Activated CD4-positive, alpha-beta T cell treated with anti-CD3 and anti-CD28 coated beads for 36 hours (primary cell): ENCODE measurements at regions not wholly inside any gene's neighbourhood (a gene's known extent, or its start where the extent isn't known, plus 50 kb on each side); places are given as distances from the start of the nearest gene placed in this dataset.

ENCODE experiments used
- ATAC-seq: fragments of 200-7000 bp; cut with Tn5 transposase; one replicate; pipeline ENCODE4 v1.10.0; 2021; ENCODE audit warnings: mild to moderate bottlenecking, moderate library complexity
- CTCF ChIA-PET: fragments of 350-600 bp; sonication (Branson Sonifier 250); formaldehyde crosslinking; loops from one replicate; lab custom pipeline; 2021; ENCODE audit warnings: antibody characterized with exemption; lab: Charles Lee
- POLR2A ChIA-PET: fragments of 350-600 bp; sonication (Branson Sonifier 250); formaldehyde crosslinking; loops from one replicate; lab custom pipeline; 2021; ENCODE audit warnings: antibody characterized with exemption, inconsistent platforms; lab: Charles Lee
- DNase-seq: peaks from one replicate; pipeline ENCODE4 v3.0.0-alpha.2; 2020
- H3K27ac Mint-ChIP-seq: one replicate; pipeline ENCODE4 v1.8.0; 2021; ENCODE audit warnings: mixed read lengths
- H3K27me3 Mint-ChIP-seq: one replicate; pipeline ENCODE4 v1.8.0; 2021; ENCODE audit warnings: mixed read lengths
- H3K36me3 Mint-ChIP-seq: one replicate; pipeline ENCODE4 v1.8.0; 2021; ENCODE audit warnings: low read depth, mixed read lengths
- H3K4me1 Mint-ChIP-seq: one replicate; pipeline ENCODE4 v1.8.0; 2021; ENCODE audit warnings: mixed read lengths
- H3K4me3 Mint-ChIP-seq: one replicate; pipeline ENCODE4 v1.8.0; 2021; ENCODE audit warnings: mild to moderate bottlenecking, moderate library complexity, mixed read lengths
- H3K9me3 Mint-ChIP-seq: one replicate; pipeline ENCODE4 v1.8.0; 2021; ENCODE audit warnings: low read depth, mixed read lengths
- intact Hi-C, 2 experiments: fragments of 100-400 bp; cut with DNase I in 1 of 2; cut with micrococcal nuclease in 1 of 2; formaldehyde crosslinking; loops; one replicate each; pipeline versions ENCODE4 v1.14.2 to v1.15.1; 2022 to 2024; cut with DNase I, micrococcal nuclease

DNA sequence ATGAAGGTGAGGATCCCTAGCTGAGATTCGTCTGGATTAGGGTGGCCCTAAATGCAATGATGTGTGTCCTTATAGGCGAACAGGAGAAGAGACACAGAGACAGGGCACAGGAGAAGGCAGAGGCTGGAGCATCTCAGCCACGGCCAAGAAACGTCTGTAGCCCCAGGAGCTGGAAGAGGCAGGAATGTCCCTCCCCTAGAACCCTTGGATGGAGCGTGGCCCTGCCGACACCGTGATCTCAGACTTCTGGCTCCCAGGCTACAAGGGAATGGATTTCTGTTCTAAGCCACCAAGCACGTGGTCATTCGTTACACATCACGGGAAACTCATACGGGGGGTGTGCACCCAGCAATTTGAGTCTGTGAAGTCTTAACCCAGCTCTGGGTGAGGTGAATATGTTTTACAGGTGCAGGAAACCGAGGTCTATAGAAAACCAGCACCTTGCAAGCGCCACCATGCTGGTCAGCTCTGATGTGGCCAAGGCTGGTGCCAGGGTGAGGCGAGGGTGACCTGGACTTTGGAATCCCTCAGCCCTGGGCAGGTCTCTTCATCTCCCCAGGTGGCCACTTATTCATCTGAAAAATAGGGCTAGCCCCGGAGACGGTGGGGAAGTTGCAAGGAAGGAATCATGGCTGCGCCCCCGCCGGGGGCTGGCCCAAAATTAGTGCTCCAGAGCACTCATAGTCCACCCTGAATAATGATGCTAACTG is 89.5 kb upstream of the FGF3 start:
- CTCF ChIA-PET, result interaction anchor here (0.7 to 1.4 kb wide), 3 partner anchors 18 to 1076 kb away, joined by 3 to 5 read pairs (median 4); no protein-coding TSS in a partner anchor
- no peak for DNase-seq
- intact Hi-C loops, result no loop called here
- H3K36me3 Mint-ChIP-seq, result no peaks in the 10 kb centered on the region
- no peak overlapping the region for H3K4me3 Mint-ChIP-seq
- no peak overlapping the region for H3K27ac Mint-ChIP-seq
- peaks cover 21% of the 10 kb centered on the region for H3K27me3 Mint-ChIP-seq
- no peaks in the 10 kb centered on the region for H3K9me3 Mint-ChIP-seq
- H3K4me1 Mint-ChIP-seq, result no peaks in the 10 kb centered on the region
- no peak for ATAC-seq
- POLR2A ChIA-PET, result no interaction called here

DNA sequence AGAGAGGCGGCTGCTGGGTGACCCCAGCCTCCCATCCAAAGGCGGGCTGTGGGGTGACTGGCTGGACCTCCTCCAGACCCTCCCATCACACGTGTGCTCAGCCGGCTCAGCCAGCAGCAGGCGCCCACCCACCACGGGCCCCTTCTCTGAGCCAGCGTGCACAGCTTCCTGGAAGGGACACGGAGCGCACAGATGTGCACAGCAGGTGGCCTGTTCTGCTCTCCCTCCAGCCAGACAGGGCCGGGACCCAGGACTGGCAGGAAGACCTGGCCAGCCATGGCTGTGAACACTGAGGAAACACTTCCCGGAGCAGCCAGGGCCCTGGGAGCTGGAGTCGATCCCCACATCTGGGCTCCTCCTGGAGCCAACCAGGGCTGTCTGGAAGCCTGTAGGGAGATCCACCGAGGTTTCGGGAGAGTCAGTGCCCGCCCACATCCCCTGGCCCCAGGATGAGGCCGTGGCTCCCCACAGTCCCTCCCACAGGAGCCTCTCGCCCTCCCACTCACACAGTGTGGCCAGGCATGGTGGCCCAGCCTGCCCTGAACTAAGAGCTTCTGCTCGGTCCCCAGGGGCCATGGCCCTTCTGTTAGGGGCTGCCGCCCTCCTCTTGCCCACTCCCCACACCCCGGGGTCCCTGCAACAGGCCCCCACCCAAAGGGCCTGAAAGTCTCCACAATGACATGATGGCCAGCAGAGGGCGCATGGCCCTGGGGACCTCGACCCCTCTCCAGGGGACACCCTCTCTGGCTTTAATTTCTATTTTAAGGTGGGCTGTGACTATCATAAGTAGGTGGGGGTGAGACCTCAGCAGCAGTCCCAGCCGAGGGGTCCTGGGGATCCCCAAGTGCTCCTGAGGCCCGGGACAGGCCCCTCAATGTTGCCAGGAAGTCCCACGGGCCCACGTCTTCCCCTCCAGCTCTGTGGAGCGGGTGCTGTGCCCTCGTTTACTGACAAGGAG is 90.6 kb upstream of the FGF3 start:
- Mint-ChIP-seq H3K4me3 (no peak overlapping the region), H3K4me1 (no peaks in the 10 kb centered on the region), H3K9me3 (no peaks in the 10 kb centered on the region), H3K27ac (no peak overlapping the region), H3K36me3 (no peaks in the 10 kb centered on the region), H3K27me3 (peaks cover 21% of the 10 kb centered on the region)
- intact Hi-C loops, result no loop called here
- ATAC-seq (no peak), DNase-seq (peak; percentile 34)
- CTCF ChIA-PET, result interaction anchor here (0.6 to 0.8 kb wide), 3 partner anchors 19 to 245 kb away, joined by 3 to 4 read pairs (median 3); no protein-coding TSS in a partner anchor
- POLR2A ChIA-PET, result no interaction called here

- H3K9me3 Mint-ChIP-seq, result no peaks in the 10 kb centered on the region
- H3K27me3 Mint-ChIP-seq, result peaks cover 30% of the 10 kb centered on the region
- CTCF ChIA-PET, result interaction anchor here (0.6 to 0.7 kb wide), 2 partner anchors 43 to 238 kb away, joined by 3 read pairs; no protein-coding TSS in a partner anchor
- no peak for DNase-seq
- no peak for ATAC-seq
- no peaks in the 10 kb centered on the region for H3K4me1 Mint-ChIP-seq
- intact Hi-C loops, result no loop called here
- H3K36me3 Mint-ChIP-seq, result no peaks in the 10 kb centered on the region
- no peak overlapping the region for H3K4me3 Mint-ChIP-seq
- POLR2A ChIA-PET, result no interaction called here
- no peak overlapping the region for H3K27ac Mint-ChIP-seq
Measured at GRCh38 chr11:69910519-69911309, 91.5 kb upstream of the FGF3 start.

- no peak overlapping the region for H3K4me3 Mint-ChIP-seq
- H3K27me3 Mint-ChIP-seq, result peaks cover 27% of the 10 kb centered on the region
- ATAC-seq (no peak), DNase-seq (no peak)
- no peak overlapping the region for H3K27ac Mint-ChIP-seq
- POLR2A ChIA-PET, result no interaction called here
- CTCF ChIA-PET, result interaction anchor here (0.7 kb wide), 1 partner anchor 43 kb away, joined by 3 read pairs; no protein-coding TSS in a partner anchor
- no peaks in the 10 kb centered on the region for H3K4me1 Mint-ChIP-seq
- H3K36me3 Mint-ChIP-seq, result no peaks in the 10 kb centered on the region
- intact Hi-C loops, result no loop called here
- no peaks in the 10 kb centered on the region for H3K9me3 Mint-ChIP-seq
Measured at GRCh38 chr11:69911310-69912160, 92.3 kb upstream of the FGF3 start.

GRCh38 chr11:69912161-69912910 is 93.1 kb upstream of the FGF3 start:
- CTCF ChIA-PET, result no interaction called here
- intact Hi-C loops, result no loop called here
- Mint-ChIP-seq H3K27me3 (peaks cover 27% of the 10 kb centered on the region), H3K27ac (no peak overlapping the region), H3K9me3 (no peaks in the 10 kb centered on the region), H3K4me1 (no peaks in the 10 kb centered on the region), H3K36me3 (no peaks in the 10 kb centered on the region), H3K4me3 (no peak overlapping the region)
- POLR2A ChIA-PET, result no interaction called here
- ATAC-seq, result no peak
- no peak for DNase-seq

GRCh38 chr11:69912911-69913451 is 93.8 kb upstream of the FGF3 start:
- Mint-ChIP-seq H3K27me3 (peaks cover 25% of the 10 kb centered on the region), H3K4me3 (no peak overlapping the region), H3K4me1 (no peaks in the 10 kb centered on the region), H3K36me3 (no peaks in the 10 kb centered on the region), H3K9me3 (no peaks in the 10 kb centered on the region), H3K27ac (no peak overlapping the region)
- intact Hi-C loops, result loop anchor here in 1 of 2 experiments (1.0 kb wide), 1 partner anchor 227 kb away; no protein-coding TSS in a partner anchor
- CTCF ChIA-PET, result interaction anchor here (0.6 kb wide), 1 partner anchor 806 kb away, joined by 5 read pairs; no protein-coding TSS in a partner anchor
- POLR2A ChIA-PET, result no interaction called here
- ATAC-seq (peak; percentile 74), DNase-seq (peak; percentile 55)

DNA sequence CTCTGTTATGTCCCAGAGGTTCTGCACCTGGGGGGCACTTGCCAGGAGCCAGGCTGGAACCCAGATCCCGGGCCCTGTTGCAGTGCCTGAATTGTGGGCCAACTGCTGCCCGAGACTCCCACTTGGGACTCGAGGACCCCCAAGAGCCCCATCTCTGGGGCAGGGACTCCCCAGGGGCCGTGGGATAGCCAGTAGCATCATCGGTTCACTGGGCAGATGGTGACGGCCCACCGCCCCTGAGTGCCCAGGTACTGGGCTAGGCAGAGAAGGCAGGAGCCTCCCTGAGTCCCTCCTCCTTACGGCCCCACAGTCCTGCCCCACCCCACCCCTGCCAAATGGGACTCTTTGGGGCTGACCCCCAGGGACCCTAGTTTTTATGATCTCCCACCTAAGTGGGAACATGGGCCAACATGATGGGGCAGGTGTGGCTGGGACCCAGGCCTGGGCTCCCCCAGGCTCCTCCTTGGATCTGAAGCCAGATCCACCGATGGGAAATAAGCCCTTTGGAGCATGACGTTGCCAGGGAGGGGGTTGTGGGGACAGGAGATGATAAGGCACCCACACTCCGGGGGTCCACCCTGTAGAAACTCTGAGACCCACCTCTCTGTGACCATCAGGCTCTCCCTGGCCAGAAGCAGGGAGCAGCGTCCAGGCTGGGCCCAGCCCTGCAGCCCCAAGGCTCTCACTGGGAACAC is 94.5 kb upstream of the FGF3 start:
- H3K4me1 Mint-ChIP-seq, result no peaks in the 10 kb centered on the region
- intact Hi-C loops, result loop anchor here in 1 of 2 experiments (1.0 kb wide), 1 partner anchor 227 kb away; no protein-coding TSS in a partner anchor
- no peaks in the 10 kb centered on the region for H3K9me3 Mint-ChIP-seq
- DNase-seq (no peak), ATAC-seq (no peak)
- H3K36me3 Mint-ChIP-seq, result no peaks in the 10 kb centered on the region
- peaks cover 27% of the 10 kb centered on the region for H3K27me3 Mint-ChIP-seq
- ChIA-PET POLR2A (no interaction called here), CTCF (interaction anchor here (0.6 kb wide), 1 partner anchor 805 kb away, joined by 5 read pairs; no protein-coding TSS in a partner anchor)
- H3K27ac Mint-ChIP-seq, result no peak overlapping the region
- no peak overlapping the region for H3K4me3 Mint-ChIP-seq

GRCh38 chr11:69914286-69915150 is 95.3 kb upstream of the FGF3 start:
- intact Hi-C loops, result no loop called here
- H3K36me3 Mint-ChIP-seq, result no peaks in the 10 kb centered on the region
- DNase-seq, result no peak
- ATAC-seq, result no peak
- H3K27me3 Mint-ChIP-seq, result peaks cover 30% of the 10 kb centered on the region
- POLR2A ChIA-PET, result no interaction called here
- CTCF ChIA-PET, result interaction anchor here (0.6 kb wide), 2 partner anchors 36 to 311 kb away, joined by 3 read pairs; no protein-coding TSS in a partner anchor
- peaks cover 2% of the 10 kb centered on the region for H3K4me1 Mint-ChIP-seq
- H3K27ac Mint-ChIP-seq, result no peak overlapping the region
- H3K4me3 Mint-ChIP-seq, result no peak overlapping the region
- no peaks in the 10 kb centered on the region for H3K9me3 Mint-ChIP-seq

DNA sequence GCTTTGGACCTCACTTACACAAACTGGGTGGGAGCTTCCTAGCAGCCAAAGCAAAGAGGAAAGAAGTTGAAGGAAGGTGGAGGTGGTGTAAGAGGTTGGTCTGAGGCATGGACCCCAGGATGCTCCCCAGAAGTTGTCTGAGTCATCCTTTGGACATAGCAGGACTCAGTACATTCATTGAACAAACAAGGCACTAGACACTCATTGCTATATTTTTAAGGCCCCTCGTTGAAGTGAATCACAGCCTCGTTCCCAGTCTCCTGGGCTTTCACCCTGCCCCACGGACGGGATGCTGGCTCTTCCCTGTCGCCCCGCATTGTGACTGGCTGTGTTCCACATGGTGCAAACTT is 95.9 kb upstream of the FGF3 start:
- no peaks in the 10 kb centered on the region for H3K36me3 Mint-ChIP-seq
- CTCF ChIA-PET, result interaction anchor here (0.6 kb wide), 1 partner anchor 311 kb away, joined by 3 read pairs; no protein-coding TSS in a partner anchor
- POLR2A ChIA-PET, result no interaction called here
- peaks cover 31% of the 10 kb centered on the region for H3K27me3 Mint-ChIP-seq
- no peak for ATAC-seq
- DNase-seq, result no peak
- H3K9me3 Mint-ChIP-seq, result no peaks in the 10 kb centered on the region
- H3K27ac Mint-ChIP-seq, result no peak overlapping the region
- H3K4me3 Mint-ChIP-seq, result no peak overlapping the region
- intact Hi-C loops, result no loop called here
- peaks cover 2% of the 10 kb centered on the region for H3K4me1 Mint-ChIP-seq
